Keratinocyte (primary cell): ENCODE measurements at regions not wholly inside any gene's neighbourhood (a gene's known extent, or its start where the extent isn't known, plus 50 kb on each side); places are given as distances from the start of the nearest gene placed in this dataset.

Experiments
- DNase-seq: peaks from one replicate; pipeline ENCODE4 v3.0.0-alpha.2; 2011; ENCODE audit warnings: low read depth, missing footprints, low spot score
- FAIRE-seq: peaks from 2 replicates; lab custom pipeline; 2011; peaks lifted over from hg19 to GRCh38; lab: Jason Lieb, UNC
- H2AFZ ChIP-seq: 2 replicates; pipeline ENCODE4 v1.6.0; 2012; ENCODE audit warnings: low read length, control low read depth, inconsistent platforms; ENCODE audit not compliant: control insufficient read depth
- H3K27ac ChIP-seq: 2 replicates; pipeline ENCODE4 v1.5.1; 2011; ENCODE audit warnings: low read length; ENCODE audit not compliant: control insufficient read depth, insufficient read depth
- H3K27me3 ChIP-seq: 3 replicates; pipeline ENCODE4 v1.6.0; 2011; ENCODE audit warnings: low read length; ENCODE audit not compliant: control insufficient read depth, insufficient read depth; ENCODE audit errors: extremely low read depth
- H3K36me3 ChIP-seq, 2 experiments: 2 replicates in 1 of 2; 3 replicates in 1 of 2; pipeline ENCODE4 v1.5.1; 2011; ENCODE audit warnings: low read length in 2 of 2, mild to moderate bottlenecking in 1 of 2; ENCODE audit not compliant: control insufficient read depth in 2 of 2, insufficient read depth in 2 of 2; ENCODE audit errors: extremely low read depth in 1 of 2
- H3K4me1 ChIP-seq: 3 replicates; pipeline ENCODE4 v1.5.1; 2011; ENCODE audit warnings: low read length; ENCODE audit not compliant: control insufficient read depth, insufficient read depth; ENCODE audit errors: extremely low read depth
- H3K4me2 ChIP-seq: 3 replicates; pipeline ENCODE4 v1.6.0; 2011; ENCODE audit warnings: low read depth, low read length; ENCODE audit not compliant: control insufficient read depth, insufficient read depth; ENCODE audit errors: extremely low read depth
- H3K4me3 ChIP-seq, 3 experiments: fragments of 200-600 bp in 1 of 3; sonication (generic) in 1 of 3; 2 replicates in 2 of 3; 3 replicates in 1 of 3; pipeline ENCODE4 v1.5.1; 2011 to 2016; ENCODE audit warnings: low read length in 3 of 3, mild to moderate bottlenecking in 3 of 3, control low read depth in 2 of 3, inconsistent platforms in 1 of 3, low read depth in 1 of 3, mixed read lengths in 1 of 3, mixed run types in 1 of 3, moderate library complexity in 1 of 3; ENCODE audit not compliant: control insufficient read depth in 2 of 3, insufficient read depth in 2 of 3; ENCODE audit errors: extremely low read depth in 1 of 3
- H3K79me2 ChIP-seq: 2 replicates; pipeline ENCODE4 v1.6.0; 2012; ENCODE audit warnings: low read length; ENCODE audit not compliant: control insufficient read depth, insufficient read depth
- H3K9ac ChIP-seq: 3 replicates; pipeline ENCODE4 v1.6.0; 2011; ENCODE audit warnings: low read length; ENCODE audit not compliant: control insufficient read depth, insufficient read depth; ENCODE audit errors: extremely low read depth
- H3K9me1 ChIP-seq: 3 replicates; pipeline ENCODE4 v1.6.0; 2011; ENCODE audit warnings: low read length; ENCODE audit not compliant: control insufficient read depth, insufficient read depth; ENCODE audit errors: extremely low read depth
- H3K9me3 ChIP-seq: 2 replicates; pipeline ENCODE4 v1.5.1; 2012; ENCODE audit warnings: low read depth, low read length; ENCODE audit not compliant: control insufficient read depth
- H4K20me1 ChIP-seq: 3 replicates; pipeline ENCODE4 v1.6.0; 2011; ENCODE audit warnings: low read length; ENCODE audit not compliant: control insufficient read depth, insufficient read depth; ENCODE audit errors: extremely low read depth
- EZH2 ChIP-seq: IDR thresholded peaks from one replicate; pipeline ENCODE4 v1.6.1; 2012; ENCODE audit warnings: inconsistent platforms, mild to moderate bottlenecking, low read length, moderate library complexity
- dilution Hi-C: fragments of 300-500 bp; cut with MboI; formaldehyde crosslinking; loops from one replicate; pipeline ENCODE4 v1.7.0; 2020; ENCODE audit warnings: low sequenced_read_pairs; ENCODE audit not compliant: extremely low pct_ligation_motif_present
- TF ChIP-seq, protein P1 (sequence below), 3 experiments: IDR thresholded peaks in 1 of 3; conservative IDR thresholded peaks in 1 of 3; optimal IDR thresholded peaks in 1 of 3; 2 replicates in 2 of 3; 3 replicates in 1 of 3; pipeline versions ENCODE3 to v1.5.1; 2011; ENCODE audit warnings: low read length in 3 of 3, mild to moderate bottlenecking in 3 of 3, moderate library complexity in 2 of 3, control low read depth in 1 of 3, inconsistent platforms in 1 of 3; ENCODE audit not compliant: insufficient read depth in 2 of 3; ENCODE audit errors: extremely low read depth in 1 of 3

DNA sequence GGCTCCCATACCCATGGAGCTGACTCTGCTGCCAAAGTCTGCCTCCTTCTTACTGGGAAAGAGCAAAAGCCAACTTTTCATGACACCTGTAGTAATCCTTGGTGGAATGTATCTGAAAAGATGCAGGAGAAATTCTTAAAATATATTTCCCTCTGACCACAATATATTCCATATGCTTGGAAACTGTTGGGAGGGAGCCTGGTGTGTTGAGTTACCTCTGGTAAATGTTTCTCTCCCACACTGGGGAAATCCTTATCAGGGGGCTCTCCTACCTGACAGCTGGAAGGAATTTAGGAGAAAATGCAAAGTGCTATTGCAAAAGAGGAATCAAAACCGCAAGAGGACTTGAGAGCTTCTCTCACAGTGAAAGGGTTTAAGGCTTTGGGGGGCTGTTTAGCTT lies 139.4 kb downstream of the TBX5 start:
- Histone ChIP-seq H3K9me1 (no peaks in the 10 kb centered on the region), H3K27ac (no peak overlapping the region), H3K4me1 (no peaks in the 10 kb centered on the region), H2AFZ (no peak overlapping the region), H4K20me1 (no peaks in the 10 kb centered on the region), H3K36me3 (no peaks in the 10 kb centered on the region), H3K4me3 (no peak overlapping the region), H3K27me3 (no peaks in the 10 kb centered on the region), H3K79me2 (no peaks in the 10 kb centered on the region), H3K4me2 (no peak overlapping the region), H3K9me3 (no peaks in the 10 kb centered on the region), H3K9ac (no peak overlapping the region)
- dilution Hi-C loops = no loop called here
- FAIRE-seq (no peak), DNase-seq (no peak)
- TF ChIP-seq EZH2 = no peak
- TF ChIP-seq, protein P1, sequence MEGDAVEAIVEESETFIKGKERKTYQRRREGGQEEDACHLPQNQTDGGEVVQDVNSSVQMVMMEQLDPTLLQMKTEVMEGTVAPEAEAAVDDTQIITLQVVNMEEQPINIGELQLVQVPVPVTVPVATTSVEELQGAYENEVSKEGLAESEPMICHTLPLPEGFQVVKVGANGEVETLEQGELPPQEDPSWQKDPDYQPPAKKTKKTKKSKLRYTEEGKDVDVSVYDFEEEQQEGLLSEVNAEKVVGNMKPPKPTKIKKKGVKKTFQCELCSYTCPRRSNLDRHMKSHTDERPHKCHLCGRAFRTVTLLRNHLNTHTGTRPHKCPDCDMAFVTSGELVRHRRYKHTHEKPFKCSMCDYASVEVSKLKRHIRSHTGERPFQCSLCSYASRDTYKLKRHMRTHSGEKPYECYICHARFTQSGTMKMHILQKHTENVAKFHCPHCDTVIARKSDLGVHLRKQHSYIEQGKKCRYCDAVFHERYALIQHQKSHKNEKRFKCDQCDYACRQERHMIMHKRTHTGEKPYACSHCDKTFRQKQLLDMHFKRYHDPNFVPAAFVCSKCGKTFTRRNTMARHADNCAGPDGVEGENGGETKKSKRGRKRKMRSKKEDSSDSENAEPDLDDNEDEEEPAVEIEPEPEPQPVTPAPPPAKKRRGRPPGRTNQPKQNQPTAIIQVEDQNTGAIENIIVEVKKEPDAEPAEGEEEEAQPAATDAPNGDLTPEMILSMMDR (optimal IDR thresholded peaks at IDR 0.05 in 1 of 3, IDR thresholded peaks at IDR 0.05 in 1 of 3, conservative IDR thresholded peaks at IDR 0.05 in 1 of 3; ENCODE audit: extremely low read depth in 1 of 3, insufficient read depth in 2 of 3, low read length in 3 of 3) = no peak

DNA sequence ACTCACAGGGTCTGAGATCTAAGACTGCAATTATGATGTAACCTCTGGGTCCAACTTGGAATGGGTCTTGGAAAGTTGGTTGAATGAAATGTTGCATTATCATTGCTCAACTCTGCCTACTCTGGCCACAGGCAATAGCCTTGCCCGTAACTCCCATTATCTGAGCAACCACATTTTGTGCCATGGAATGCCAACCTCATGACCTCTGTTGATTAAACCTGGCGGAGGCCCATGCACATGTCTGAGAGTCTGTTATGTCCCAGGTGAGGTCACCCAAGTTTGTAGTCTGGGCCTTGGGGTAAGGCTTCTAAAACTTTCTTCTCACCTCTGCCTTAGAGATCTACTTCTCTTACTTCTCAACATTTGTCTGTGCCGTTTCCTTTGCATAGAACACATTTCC lies 140.9 kb downstream of the TBX5 start:
- Histone ChIP-seq H3K4me1 (no peaks in the 10 kb centered on the region), H4K20me1 (no peaks in the 10 kb centered on the region)

More for the DNA sequence above, 140.9 kb downstream of the TBX5 start:
- TF ChIP-seq, protein P1 (optimal IDR thresholded peaks at IDR 0.05 in 1 of 3, IDR thresholded peaks at IDR 0.05 in 1 of 3, conservative IDR thresholded peaks at IDR 0.05 in 1 of 3; ENCODE audit: extremely low read depth in 1 of 3, insufficient read depth in 2 of 3, low read length in 3 of 3) = no peak
- TF ChIP-seq EZH2 = no peak
- FAIRE-seq = no peak
- H3K9me3 ChIP-seq = no peaks in the 10 kb centered on the region
- no peaks in the 10 kb centered on the region for H3K79me2 ChIP-seq
- no peaks in the 10 kb centered on the region for H3K36me3 ChIP-seq
- H3K4me2 ChIP-seq = no peak overlapping the region
- no peaks in the 10 kb centered on the region for H3K9me1 ChIP-seq
- dilution Hi-C loops = no loop called here
- H2AFZ ChIP-seq = no peak overlapping the region
- no peak overlapping the region for H3K4me3 ChIP-seq
- DNase-seq = no peak
- no peak overlapping the region for H3K27ac ChIP-seq
- no peak overlapping the region for H3K9ac ChIP-seq
- no peaks in the 10 kb centered on the region for H3K27me3 ChIP-seq
